HL-60 (cell line): ENCODE measurements at regions not wholly inside any gene's neighbourhood (a gene's known extent, or its start where the extent isn't known, plus 50 kb on each side); places are given as distances from the start of the nearest gene placed in this dataset.

Experiments used
- DNase-seq, 2 experiments: peaks; one replicate each; pipeline ENCODE4 v3.0.0-alpha.2; 2010 to 2020; ENCODE audit warnings: low read depth in 1 of 2, low spot score in 1 of 2
- H3K27ac ChIP-seq: fragments of 250-450 bp; sonication (Bioruptor Pico); replicated peaks from 2 replicates; pipeline ENCODE4 v1.5.1; 2020; ENCODE audit warnings: mild to moderate bottlenecking, moderate library complexity
- H3K27me3 ChIP-seq: fragments of 250-450 bp; sonication (Bioruptor Pico); 2 replicates; pipeline ENCODE4 v1.5.1; 2021; ENCODE audit warnings: mild to moderate bottlenecking, moderate library complexity; ENCODE audit not compliant: insufficient read depth, poor library complexity, severe bottlenecking
- H3K4me3 ChIP-seq: replicated peaks from 2 replicates; pipeline ENCODE4 v1.5.1; 2011; ENCODE audit warnings: mild to moderate bottlenecking, control low read depth, low read length; ENCODE audit not compliant: insufficient read depth
- CTCF ChIP-seq: IDR thresholded peaks from one replicate; pipeline ENCODE4 v1.5.1; 2011; ENCODE audit warnings: low read length, control low read depth, inconsistent platforms; ENCODE audit not compliant: insufficient read depth
- GABPA ChIP-seq: IDR thresholded peaks from 2 replicates; pipeline ENCODE4 v1.6.1; 2012; ENCODE audit warnings: low read depth
- POLR2AphosphoS5 ChIP-seq: IDR thresholded peaks from 2 replicates; pipeline ENCODE4 v1.6.1; 2012; ENCODE audit warnings: low read depth
- SPI1 ChIP-seq: IDR thresholded peaks from 2 replicates; pipeline ENCODE4 v1.6.1; 2012; ENCODE audit warnings: low read depth, mild to moderate bottlenecking, borderline replicate concordance
- TF ChIP-seq, protein P1 (sequence below): IDR thresholded peaks from 2 replicates; pipeline ENCODE4 v1.6.1; 2012; ENCODE audit warnings: low read depth; ENCODE audit not compliant: insufficient replicate concordance

DNA sequence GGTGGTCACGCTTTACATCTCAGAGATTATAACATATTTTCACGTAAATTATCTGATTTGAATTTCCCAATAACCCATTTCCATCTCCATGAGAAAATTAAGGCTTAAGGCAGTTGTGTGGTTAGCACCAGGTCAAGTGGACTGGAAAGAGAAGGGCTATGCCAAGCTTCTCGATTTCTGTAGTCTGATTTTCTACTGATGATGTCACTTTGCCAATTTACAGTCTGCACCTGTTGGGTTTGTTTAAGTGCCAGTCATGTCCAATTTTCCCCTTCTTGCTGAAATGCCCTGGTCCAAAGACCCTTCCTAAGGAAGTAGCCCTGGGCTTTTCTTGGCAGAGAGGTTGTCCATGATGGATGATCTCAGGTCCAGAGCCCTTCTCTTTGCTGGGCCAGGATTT is 562.3 kb upstream of the BTBD3 start:
- no peak overlapping the region for H3K4me3 ChIP-seq
- no peak for DNase-seq
- no peak overlapping the region for H3K27ac ChIP-seq
- TF ChIP-seq GABPA (no peak), SPI1 (no peak), CTCF (no peak), POLR2AphosphoS5 (no peak)
- TF ChIP-seq, protein P1, sequence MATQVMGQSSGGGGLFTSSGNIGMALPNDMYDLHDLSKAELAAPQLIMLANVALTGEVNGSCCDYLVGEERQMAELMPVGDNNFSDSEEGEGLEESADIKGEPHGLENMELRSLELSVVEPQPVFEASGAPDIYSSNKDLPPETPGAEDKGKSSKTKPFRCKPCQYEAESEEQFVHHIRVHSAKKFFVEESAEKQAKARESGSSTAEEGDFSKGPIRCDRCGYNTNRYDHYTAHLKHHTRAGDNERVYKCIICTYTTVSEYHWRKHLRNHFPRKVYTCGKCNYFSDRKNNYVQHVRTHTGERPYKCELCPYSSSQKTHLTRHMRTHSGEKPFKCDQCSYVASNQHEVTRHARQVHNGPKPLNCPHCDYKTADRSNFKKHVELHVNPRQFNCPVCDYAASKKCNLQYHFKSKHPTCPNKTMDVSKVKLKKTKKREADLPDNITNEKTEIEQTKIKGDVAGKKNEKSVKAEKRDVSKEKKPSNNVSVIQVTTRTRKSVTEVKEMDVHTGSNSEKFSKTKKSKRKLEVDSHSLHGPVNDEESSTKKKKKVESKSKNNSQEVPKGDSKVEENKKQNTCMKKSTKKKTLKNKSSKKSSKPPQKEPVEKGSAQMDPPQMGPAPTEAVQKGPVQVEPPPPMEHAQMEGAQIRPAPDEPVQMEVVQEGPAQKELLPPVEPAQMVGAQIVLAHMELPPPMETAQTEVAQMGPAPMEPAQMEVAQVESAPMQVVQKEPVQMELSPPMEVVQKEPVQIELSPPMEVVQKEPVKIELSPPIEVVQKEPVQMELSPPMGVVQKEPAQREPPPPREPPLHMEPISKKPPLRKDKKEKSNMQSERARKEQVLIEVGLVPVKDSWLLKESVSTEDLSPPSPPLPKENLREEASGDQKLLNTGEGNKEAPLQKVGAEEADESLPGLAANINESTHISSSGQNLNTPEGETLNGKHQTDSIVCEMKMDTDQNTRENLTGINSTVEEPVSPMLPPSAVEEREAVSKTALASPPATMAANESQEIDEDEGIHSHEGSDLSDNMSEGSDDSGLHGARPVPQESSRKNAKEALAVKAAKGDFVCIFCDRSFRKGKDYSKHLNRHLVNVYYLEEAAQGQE = no peak
- H3K27me3 ChIP-seq = no peaks in the 10 kb centered on the region

DNA sequence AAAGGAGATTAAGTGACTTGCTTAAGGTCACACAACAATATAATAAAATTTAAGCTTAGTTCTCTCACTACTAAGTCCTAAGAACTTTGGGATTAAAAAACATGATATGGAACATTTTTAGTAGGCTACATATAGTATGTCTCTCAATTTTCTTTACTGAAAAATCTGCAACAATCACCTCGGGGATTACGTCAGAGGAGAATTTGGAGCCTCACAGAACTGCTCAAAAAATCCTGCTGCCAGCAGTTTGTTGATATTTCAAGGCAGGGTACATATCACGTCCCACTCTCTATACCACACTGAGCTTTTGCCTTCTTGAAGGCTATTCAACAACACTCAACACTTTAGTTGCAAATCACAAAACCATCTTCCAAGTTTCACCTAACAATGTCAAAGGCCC is 561.6 kb upstream of the BTBD3 start:
- no peak for DNase-seq
- TF ChIP-seq CTCF (no peak), SPI1 (no peak), GABPA (no peak), POLR2AphosphoS5 (no peak)
- TF ChIP-seq, protein P1 = no peak
- no peak overlapping the region for H3K27ac ChIP-seq
- H3K4me3 ChIP-seq = no peak overlapping the region
- no peaks in the 10 kb centered on the region for H3K27me3 ChIP-seq

DNA sequence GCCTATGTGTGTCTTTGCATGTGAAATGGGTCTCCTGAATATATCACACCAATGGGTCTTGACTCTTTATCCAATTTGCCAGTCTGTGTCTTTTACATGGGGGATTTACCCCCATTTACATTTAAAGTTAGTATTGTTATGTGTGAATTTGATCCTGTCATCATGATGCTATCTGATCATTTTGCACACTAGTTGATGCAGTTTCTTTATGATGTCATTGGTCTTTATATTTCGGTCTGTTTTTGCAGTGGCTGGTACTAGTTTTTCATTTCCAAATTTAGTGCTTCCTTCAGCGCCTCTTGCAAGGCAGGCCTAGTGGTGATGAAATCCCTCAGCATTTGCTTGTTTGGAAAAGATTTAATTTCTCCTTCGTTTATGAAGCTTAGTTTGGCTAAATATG is 555.2 kb upstream of the BTBD3 start:
- TF ChIP-seq GABPA (no peak), SPI1 (no peak), CTCF (no peak), POLR2AphosphoS5 (no peak)
- TF ChIP-seq, protein P1 = no peak
- DNase-seq = no peak
- Histone ChIP-seq H3K27ac (no peak overlapping the region), H3K27me3 (no peaks in the 10 kb centered on the region), H3K4me3 (no peak overlapping the region)
